Breast epithelium (tissue), 3 donors: ENCODE measurements at regions not wholly inside any gene's neighbourhood (a gene's known extent, or its start where the extent isn't known, plus 50 kb on each side); places are given as distances from the start of the nearest gene placed in this dataset.

Experiments
- POLR2AphosphoS5 ChIP-seq, 3 donors: sonication (generic); formaldehyde crosslinking; IDR thresholded peaks; one replicate each; pipeline ENCODE4 v1.6.1; 2017; ENCODE audit warnings: antibody characterized with exemption in 3 of 3
- TF ChIP-seq, protein P1 (sequence below), 3 donors: fragments of 450-650 bp; IDR thresholded peaks; one replicate each; pipeline ENCODE4 v1.5.1; 2016 to 2017; ENCODE audit warnings: antibody characterized with exemption in 3 of 3, mild to moderate bottlenecking in 3 of 3, moderate library complexity in 3 of 3

DNA sequence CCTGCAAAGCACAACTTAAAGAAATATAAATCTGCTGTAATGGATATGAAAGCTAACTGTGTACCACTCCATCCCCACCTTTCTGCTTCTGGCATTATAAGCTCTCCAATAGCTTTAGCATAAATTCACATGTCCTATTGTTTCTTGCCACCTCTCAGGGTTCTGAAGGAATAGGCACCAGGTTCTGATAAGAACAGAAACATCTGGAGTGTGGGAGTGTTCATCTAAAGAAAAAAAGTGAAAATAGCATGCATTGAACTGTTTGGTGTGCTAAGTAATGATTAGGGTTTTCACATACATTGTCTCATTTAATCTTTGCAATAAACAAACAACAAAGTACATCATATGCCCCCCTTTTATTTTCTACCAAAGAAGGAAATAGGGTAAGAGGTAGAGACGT, 72.3 kb downstream of the FAM76B start:
- TF ChIP-seq, protein P1, sequence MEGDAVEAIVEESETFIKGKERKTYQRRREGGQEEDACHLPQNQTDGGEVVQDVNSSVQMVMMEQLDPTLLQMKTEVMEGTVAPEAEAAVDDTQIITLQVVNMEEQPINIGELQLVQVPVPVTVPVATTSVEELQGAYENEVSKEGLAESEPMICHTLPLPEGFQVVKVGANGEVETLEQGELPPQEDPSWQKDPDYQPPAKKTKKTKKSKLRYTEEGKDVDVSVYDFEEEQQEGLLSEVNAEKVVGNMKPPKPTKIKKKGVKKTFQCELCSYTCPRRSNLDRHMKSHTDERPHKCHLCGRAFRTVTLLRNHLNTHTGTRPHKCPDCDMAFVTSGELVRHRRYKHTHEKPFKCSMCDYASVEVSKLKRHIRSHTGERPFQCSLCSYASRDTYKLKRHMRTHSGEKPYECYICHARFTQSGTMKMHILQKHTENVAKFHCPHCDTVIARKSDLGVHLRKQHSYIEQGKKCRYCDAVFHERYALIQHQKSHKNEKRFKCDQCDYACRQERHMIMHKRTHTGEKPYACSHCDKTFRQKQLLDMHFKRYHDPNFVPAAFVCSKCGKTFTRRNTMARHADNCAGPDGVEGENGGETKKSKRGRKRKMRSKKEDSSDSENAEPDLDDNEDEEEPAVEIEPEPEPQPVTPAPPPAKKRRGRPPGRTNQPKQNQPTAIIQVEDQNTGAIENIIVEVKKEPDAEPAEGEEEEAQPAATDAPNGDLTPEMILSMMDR (IDR thresholded peaks at IDR 0.05): no peak
- TF ChIP-seq POLR2AphosphoS5 (IDR thresholded peaks at IDR 0.05): no peak
